HPDE6-E6E7 (cell line): ENCODE measurements at regions not wholly inside any gene's neighbourhood (a gene's known extent, or its start where the extent isn't known, plus 50 kb on each side); places are given as distances from the start of the nearest gene placed in this dataset.
"Not testable (repeated sequence)": the region's sequence is repeated elsewhere in the genome, so short reads cannot be mapped to it uniquely, and the experiment has no call there.

Experiments
- DNase-seq: peaks from one replicate; pipeline ENCODE4 v3.0.0; 2011; ENCODE audit warnings: missing footprints; ENCODE audit errors: extremely low spot score

DNA sequence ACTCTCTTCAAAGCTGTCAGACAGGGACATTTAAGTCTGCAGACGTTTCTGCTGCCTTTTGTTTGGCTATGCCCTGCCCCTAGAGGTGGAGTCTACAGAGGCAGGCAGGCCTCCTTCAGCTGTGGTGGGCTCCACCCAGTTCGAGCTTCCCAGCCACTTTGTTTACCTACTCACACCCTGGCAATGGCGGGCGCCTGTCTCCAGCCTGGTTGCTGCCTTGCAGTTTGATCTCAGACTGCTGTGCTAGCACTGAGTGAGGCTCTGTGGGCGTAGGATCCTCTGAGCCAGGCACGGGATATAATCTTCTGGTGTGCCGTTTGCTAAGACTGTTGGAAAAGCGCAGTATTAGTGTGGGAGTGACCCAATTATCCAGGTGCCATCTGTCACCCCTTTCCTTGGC lies 499.8 kb upstream of the IZUMO3 start:
- DNase-seq = not testable (repeated sequence)

DNA sequence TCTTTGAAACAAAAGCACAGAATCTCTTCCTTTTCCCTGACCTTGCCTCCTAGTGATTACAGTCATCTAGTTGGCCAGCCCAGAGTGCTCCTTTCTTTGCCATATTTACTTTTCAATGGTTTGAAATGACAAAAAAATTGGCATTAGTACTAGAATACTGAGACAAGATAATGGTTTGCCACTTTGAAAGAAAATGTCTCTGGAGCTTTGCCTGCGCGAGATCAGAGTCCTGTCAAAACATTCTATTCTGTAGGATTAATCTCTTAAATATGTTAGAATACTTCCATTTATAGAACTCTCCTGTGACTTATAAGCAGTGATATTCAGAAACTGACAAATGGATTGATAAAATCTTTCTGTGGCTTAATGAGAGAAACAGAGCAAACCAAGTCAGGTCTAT lies 484.0 kb upstream of the IZUMO3 start:
- DNase-seq = no peak

DNA sequence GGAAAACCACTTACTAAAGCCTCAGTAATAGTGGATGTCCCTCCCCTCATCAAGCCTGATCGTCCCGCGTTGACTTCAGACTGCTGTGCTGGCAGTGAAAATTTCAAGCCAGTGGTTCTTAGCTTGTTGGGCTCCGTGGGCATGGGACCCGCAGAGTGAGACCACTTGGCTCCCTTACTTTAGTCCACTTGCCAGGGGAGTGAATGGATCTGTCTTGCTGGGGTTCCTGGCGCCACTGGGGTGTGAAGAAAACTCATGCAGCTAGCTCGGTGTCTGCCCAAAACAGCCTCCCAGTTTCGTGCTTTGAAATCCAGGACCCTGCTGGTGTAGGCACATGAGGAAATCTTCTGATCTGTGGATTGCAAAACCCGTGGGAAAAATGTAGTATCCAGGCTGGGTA lies 480.0 kb upstream of the IZUMO3 start:
- no peak for DNase-seq

DNA sequence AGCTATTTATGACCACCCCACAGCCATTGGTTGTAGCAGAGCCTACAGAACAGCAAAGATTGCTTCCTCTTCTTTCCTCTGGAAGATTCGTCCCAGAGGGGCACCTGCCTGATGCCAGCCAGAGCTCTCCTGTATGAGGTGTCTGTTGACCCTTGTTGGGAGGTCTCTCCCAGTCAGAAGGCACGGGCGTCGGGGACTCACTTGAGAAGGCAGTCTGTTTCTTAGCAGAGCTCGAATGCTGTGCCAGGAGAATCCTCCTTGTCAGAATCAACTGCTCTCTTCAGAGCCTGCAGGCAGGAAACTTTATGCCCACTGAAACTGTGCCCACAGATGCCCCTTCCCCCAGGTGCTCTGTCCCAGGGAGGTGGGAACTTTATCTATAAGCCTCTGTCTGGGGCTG lies 479.5 kb upstream of the IZUMO3 start:
- DNase-seq = no peak

DNA sequence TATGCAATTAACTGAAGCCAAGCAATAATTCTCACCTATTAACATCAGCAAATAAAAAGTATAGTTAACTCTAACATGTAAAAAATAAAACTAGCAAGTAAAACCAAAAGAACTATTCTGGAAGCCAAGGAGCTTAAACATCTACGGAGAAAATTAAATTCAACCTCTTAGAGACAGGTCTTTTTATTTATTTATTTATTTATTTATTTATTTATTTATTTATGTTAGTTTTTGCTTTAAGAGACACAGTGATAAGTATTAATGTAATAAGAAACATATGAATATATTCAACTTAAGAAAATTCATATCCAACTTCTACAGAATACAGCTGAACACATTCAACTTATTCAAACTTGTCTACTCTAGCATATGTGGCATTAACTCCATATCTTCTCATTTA lies 472.1 kb upstream of the IZUMO3 start:
- no peak for DNase-seq

DNA sequence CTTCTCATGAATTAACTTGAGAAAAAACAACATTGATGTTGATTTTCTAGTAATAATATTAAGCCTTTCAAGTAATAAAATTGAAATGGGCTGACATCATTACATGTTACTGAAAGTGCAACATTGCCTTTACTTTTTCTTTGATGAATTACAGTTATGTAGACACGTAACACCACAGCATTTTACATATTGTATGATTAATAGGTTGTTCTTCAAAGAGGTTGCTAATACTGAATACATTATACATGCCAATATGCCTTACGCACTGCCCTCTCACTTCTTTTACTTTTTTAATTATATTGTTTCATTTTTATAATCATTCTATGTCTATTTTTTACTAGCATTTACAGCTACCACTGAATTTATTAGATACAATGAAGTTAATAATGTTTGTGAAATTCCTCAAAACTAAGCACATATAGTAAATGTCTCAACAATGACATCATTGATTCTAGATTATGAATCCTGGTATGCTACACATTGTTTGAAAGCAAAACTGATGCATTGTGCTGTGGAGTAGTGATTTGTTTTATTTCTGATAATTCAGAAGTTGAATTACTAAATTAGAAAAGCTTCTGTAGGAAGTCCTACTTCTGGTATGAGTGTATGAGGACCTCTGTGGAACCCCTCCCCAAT lies 464.4 kb upstream of the IZUMO3 start:
- no peak for DNase-seq

DNA sequence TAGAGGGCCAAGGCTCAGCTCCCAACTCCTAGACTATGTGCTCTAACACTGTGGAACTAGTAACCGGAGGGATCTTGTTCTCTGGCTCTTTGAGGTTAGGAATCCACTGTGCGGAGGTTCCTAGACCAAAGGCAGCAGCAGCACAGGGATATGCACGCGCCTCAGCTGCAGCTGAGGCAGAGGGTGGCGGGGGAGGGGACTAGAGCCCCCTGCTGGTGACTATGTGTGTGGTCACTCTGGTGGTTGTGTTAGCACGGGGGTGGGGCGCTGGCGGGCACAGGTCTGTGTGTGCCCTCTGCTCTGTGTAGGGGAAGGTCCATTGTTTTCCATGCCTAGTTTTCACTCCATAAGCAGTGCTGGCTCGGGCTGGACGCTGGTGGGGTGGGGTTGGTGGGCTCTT lies 458.0 kb upstream of the IZUMO3 start:
- DNase-seq = no peak

DNA sequence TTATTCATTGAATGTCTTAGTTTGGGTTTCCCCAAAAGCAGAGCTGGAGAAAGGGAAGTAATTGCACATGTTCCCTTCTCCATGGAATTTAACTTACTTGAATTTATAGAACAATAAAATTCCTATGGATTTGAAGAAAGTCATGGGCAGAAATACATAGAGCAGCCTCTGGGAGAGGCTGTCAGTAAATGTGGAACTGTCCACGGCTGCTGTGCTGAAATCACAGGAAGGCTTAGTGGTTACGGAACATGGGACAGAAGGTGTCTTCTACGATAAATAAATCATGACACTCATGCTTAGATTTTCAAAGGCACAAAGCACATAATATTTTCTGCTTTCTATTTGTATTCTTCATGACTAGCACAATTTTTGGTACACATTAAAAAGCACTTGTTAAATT lies 440.6 kb upstream of the IZUMO3 start:
- DNase-seq = no peak

DNA sequence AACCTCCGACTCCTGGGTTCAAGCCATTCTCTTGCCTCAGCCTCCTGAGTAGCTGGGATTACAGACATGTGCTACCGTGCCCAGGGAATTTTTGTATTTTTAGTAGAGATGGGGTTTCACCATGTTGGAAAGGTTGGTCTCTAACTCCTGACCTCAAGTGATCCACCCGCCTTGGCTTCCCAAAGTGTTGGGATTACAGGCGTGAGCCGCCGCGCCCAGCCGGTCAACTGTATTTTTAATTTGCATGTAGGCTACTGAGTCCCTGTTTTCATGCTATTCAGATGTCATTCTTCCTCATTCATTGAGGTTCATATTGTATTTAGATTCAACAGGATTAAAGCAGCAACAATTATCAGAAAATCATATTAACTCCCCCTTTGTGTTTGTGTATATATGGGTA lies 425.1 kb upstream of the IZUMO3 start:
- DNase-seq = not testable (repeated sequence)

DNA sequence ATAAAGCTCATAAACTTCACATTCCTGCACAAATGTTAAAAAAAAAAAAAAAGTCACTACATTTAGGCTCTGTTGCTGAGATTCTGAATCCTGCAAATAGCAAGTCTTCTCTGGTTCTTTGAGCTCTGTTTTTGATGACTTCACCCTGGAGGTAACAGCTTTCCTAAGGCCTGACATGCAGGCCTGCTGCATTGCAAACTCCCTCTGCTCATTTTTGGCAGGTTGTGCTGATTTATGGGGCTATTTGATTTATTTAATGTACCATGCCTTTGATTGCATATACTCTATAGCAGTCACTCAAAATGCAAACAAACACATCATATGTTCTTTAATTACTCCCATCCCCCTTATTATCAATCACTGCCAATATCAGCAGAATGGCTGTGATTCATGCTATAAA lies 416.1 kb upstream of the IZUMO3 start:
- no peak for DNase-seq

DNA sequence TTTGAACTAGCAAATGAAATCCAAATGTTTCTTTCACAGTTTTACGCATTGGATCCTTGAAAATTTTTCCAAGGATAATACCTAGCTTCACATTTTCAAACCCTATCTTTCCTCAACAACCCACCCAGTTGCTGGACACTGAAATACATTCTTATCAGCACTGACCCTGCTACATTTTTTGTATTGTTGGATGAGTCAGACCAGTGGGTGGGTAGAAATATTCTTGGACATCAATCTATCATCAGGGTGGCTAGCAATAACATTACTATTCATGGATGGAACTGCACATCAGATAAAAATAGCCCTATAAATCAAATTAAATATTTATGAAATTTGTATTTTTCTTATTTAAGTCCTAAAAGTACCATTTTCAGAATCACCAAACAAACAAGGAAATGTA lies 407.4 kb upstream of the IZUMO3 start:
- DNase-seq = no peak

DNA sequence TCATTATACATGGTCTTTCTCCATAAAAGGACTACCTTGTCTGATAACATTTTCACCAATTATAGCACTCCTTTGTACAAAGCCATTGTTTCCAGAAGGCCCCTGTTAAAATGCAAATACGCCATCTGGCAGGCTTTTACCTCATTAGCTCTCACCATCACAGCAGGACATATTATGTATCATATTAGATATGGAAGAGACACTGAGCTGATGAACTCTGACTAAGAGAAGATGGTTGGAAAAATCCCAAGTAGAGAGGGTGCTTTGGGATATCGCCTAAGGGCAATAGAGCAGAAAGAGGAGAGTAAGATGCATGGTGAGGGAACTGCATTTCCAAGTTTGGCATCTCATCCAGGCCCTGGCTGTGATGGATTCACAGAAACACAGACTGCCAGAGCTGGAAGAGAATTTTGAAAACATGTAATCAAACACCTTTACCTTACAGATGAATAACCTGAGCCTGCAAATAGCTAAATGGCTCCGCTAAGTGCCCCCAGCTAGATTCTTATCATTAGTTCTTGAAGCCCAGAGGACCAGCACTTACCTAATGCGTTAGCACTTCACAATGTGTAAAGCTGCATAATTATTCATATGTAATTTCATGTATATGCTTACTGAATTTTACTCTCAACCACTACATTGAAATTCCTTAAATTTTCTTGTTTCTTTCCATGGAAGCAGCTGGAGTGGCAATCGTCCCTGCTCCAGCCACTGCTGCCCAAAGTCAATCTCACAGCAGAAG lies 393.6 kb upstream of the IZUMO3 start:
- DNase-seq = no peak

DNA sequence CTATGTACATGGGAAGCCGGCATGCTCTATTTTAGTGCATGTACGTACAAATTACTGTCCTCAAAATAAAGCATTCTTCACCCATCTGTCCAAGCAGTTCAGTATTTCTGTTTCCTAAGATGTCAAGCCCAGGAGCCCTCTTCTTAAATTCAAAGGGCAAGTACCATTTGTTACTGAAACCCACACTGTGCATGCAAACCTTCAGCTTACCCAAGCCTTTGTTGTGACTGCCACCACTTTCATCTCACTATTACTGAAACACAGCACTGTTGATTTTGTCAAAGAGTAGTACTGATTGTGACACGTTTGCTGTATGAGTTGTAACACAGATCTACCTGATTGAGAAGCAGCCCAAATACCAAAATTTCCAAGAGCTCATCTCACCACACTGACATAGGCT lies 390.4 kb upstream of the IZUMO3 start:
- DNase-seq = no peak

DNA sequence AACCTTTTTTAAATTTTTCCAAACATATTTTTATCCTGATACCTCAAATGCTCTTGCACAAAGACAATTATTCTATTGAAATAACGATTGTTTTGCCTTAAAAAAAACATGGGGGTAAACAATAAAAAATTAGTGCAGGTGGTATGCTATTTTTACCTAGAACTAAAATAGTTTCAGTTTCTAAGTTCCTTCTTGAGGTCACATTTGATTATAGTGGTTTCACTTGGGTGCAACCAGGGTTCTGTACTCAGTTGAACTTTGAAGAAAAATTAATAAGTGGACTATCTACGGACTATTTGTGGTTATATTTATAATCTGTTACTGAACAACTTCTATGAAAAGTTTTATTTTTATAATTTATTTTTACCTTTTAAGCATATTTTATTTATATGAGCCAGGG lies 387.1 kb upstream of the IZUMO3 start:
- DNase-seq = no peak

DNA sequence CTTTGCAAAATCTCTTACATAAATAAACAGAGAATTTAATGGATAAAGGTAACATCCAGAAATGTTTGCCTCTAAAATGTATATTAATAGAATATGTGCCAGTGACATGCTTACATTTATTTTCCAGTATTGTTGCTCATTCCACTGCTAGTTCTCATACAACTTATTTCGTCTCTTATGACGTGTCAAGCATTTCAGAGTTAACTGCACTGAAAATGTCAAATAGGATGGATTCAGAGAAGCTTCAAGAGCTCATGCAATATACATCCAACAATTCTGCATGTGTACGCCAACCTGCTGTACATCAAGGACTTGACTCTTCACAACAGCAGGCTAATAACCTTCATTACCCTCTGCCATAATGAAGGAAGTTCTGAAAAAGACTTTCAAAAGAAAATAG lies 386.2 kb upstream of the IZUMO3 start:
- no peak for DNase-seq

DNA sequence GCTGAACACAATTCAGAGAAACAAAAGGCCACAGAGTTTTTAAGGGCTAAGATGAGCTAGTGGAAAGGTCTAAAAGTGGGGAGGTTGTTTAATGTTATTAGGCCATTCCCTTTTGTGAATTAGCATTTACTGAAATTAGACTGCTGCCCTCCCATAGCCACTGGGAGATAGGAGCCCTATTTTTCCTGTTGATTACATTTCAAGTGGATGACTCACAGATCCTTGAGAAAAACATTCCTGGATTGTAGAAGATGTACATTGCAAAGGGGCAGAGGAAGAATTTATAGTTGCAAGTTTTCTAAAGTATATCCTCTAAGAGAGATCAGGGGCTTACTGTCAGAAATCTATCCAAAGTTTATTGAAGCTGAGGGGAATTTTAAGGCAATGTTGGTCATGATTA lies 367.1 kb upstream of the IZUMO3 start:
- no peak for DNase-seq

DNA sequence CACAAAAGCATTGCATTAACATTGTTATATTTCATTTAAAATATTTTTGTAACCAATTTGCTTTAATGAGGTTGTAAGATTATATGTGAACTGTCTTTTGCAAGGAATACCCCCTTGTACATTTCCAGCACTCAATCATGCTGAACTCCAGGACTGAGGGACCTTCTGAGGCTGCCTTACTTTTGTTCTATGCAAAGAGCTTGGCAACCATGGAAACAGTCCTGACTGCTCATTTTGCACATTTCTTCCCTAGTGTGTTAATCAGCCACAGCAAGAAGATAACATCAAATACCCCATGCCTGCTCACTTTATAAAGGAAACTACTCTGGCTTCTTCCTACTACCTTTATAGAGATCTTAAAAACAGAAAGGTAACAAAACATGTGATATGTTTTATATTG lies 355.6 kb upstream of the IZUMO3 start:
- no peak for DNase-seq

DNA sequence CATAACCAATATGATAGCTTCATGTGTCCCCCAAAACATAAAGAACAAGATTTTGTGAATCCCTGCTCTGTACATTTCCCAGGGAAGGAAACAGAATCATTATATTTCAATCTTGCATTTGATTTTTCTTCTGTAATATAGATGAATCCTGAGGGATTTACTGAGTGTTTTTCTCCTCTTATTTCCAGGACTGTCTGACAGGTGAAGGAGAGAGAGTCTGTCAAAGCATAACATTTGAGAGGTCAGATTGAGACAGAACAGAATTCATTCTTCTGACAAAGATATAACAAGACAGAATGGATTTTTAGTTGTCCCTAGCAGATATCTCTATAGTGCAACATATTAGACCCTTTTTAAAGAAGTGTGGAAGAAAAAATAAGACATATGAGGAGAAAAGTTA lies 354.5 kb upstream of the IZUMO3 start:
- no peak for DNase-seq

DNA sequence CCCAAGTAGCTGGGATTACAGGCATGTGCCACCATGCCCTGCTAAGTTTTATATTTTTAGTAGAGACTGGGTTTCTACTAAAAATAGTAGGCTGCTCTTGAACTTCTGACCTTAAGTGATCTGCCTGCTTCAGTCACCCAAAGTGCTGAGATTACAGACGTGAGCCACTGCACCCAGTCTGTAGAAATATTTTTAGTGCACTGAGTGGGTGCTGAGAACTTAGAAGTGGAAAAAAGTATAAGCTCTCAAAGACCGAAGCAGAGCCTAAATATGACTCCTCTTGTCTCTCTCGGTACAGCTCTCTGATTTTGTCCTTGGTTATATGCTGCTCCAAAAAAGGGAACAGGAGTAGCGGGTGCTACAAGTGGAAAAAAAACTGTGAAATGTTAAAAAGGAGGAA lies 353.8 kb upstream of the IZUMO3 start:
- no peak for DNase-seq

DNA sequence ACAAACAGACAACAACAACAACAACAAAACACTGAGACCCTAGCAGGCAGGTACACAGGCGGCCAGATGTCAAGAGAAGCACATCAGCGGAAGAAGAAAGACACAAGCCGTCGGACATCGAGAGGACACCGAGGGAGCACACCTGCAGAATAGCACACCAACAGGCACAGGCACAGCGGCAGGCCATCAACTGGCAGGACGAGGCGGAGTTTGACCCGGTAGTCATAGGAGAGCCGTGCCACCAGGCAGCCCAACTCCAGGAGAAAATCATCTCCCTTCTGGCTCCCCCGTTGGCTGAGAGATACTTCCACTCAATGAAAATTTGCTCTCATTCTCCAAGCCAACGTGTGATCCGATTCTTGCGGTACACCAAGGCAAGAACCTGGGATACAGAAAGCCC lies 352.1 kb upstream of the IZUMO3 start:
- DNase-seq = no peak

DNA sequence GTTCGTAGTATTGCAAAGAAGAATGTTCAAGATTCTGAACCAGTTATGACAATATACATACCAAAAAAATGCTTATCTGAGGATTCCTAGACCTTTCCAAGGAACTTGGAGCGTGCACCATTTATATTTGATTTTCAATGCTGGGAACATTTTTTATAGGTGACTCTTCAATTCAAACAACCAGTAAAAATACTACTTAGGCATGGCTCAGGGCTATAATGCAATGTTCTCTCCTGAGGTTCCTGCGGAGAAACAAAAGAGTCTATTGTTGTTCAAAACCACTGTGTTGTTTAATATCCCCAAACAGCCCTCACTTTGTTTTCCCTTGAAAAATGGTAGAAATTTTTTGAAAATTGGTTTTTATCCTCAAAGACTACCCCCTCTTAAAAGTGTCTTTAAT lies 335.7 kb upstream of the IZUMO3 start:
- no peak for DNase-seq

DNA sequence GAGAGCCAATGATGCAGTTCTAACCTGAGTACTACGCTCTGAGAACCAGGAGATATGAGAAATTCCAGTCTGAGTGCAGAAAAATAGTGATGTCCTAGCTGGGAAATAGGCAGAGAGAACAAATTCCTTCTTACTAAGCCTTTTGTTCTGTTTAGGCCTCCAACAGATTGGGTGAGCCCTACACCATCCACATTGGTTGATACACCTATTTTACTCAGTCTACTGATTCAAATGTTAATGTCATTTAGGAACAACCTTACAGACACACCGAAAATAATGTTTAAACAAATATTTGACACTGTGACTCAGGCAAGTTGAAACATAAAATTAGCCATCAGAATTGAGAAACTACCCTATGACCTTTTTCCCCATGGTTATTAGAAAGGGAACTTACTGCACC lies 333.9 kb upstream of the IZUMO3 start:
- no peak for DNase-seq

DNA sequence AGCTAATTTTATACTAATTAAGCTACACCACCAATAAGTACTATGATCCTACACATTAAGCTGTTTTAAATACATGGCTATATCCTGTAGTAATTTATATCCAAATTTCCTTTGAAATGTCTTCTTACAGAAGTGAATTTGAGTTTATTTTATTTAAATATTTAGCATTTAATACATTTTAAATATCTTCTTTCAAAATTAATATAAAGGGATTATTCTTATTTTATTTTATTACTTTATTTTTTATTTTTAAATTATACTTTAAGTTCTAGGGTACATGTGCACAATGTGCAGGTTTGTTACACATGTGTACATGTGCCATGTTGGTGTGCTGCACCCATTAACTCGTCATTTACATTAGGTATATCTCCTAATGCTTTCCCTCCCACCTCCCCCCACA lies 310.9 kb upstream of the IZUMO3 start:
- DNase-seq = not testable (repeated sequence)
